ENCODE measurements at regions not wholly inside any gene's neighbourhood (a gene's known extent, or its start where the extent isn't known, plus 50 kb on each side); places are given as distances from the start of the nearest gene placed in this dataset.

DNA sequence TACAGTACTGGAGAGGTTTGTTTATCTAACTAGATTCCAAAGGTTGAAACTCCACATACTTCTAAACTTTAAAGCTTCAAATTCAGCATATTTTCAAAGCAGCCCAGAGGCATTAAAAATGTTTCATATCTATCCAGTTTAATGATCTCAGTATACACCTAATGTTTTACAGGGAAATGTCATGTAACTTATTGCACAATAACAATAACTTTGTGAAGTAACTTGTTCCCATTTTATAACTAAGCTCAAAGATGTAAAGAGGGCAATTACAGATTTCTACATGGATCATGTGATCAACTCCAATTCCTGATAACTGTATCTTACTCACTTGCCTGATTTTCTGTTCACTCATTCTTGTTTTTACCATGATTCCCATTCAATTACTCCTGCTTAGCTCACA, 610.0 kb downstream of the TAF11L14 start:
- TF ChIP-seq CTCF (IDR thresholded peaks at IDR 0.05 in 4 of 5, conservative IDR thresholded peaks at IDR 0.05 in 1 of 5) (no peak), POLR2A (IDR thresholded peaks at IDR 0.05) (no peak)
